Ascending aorta (tissue), 2 donors: ENCODE measurements at regions not wholly inside any gene's neighbourhood (a gene's known extent, or its start where the extent isn't known, plus 50 kb on each side); places are given as distances from the start of the nearest gene placed in this dataset.

Experiments used
- DNase-seq, 2 donors: peaks; one replicate each; pipeline ENCODE4 v3.0.0-alpha.2; 2019; ENCODE audit warnings: low spot score in 2 of 2
- H3K27ac ChIP-seq, 2 donors: fragments of 200-600 bp; sonication (generic); one replicate each; pipeline ENCODE4 v1.5.1; 2016 to 2017; ENCODE audit warnings: mild to moderate bottlenecking in 1 of 2
- H3K27me3 ChIP-seq: fragments of 200-600 bp; sonication (generic); one replicate; pipeline ENCODE4 v1.5.1; 2017
- H3K36me3 ChIP-seq, 2 donors: fragments of 200-600 bp; sonication (generic); one replicate each; pipeline ENCODE4 v1.5.1; 2016
- H3K4me1 ChIP-seq, 2 donors: fragments of 200-600 bp; sonication (generic); one replicate each; pipeline ENCODE4 v1.5.1; 2016 to 2017; ENCODE audit warnings: mild to moderate bottlenecking in 1 of 2
- H3K4me3 ChIP-seq, 2 donors: fragments of 200-600 bp; sonication (generic); one replicate each; pipeline ENCODE4 v1.5.1; 2016 to 2017; ENCODE audit warnings: mild to moderate bottlenecking in 1 of 2
- H3K9me3 ChIP-seq, 2 donors: fragments of 200-600 bp; sonication (generic); one replicate each; pipeline ENCODE4 v1.5.1; 2016
- intact Hi-C: fragments of 100-400 bp; cut with DNase I; formaldehyde crosslinking; loops from one replicate; pipeline ENCODE4 v1.15.1; 2023
- TF ChIP-seq, protein P1 (sequence below), 3 experiments: fragments of 200-600 bp in 2 of 3; fragments of 450-650 bp in 1 of 3; sonication (generic) in 2 of 3; IDR thresholded peaks; one replicate each; pipeline ENCODE4 v1.5.1; 2016 to 2019; ENCODE audit warnings: antibody characterized with exemption in 3 of 3, mild to moderate bottlenecking in 1 of 3, moderate library complexity in 1 of 3

GRCh38 chr1:175861626-175862367 is 118.4 kb upstream of the TNR start:
- Histone ChIP-seq H3K27me3 (no peaks in the 10 kb centered on the region), H3K36me3 (no peaks in the 10 kb centered on the region), H3K4me1 (peaks cover 0 to 10% of the 10 kb centered on the region in 2 donors), H3K27ac (no peak overlapping the region), H3K4me3 (no peak overlapping the region), H3K9me3 (no peaks in the 10 kb centered on the region)
- intact Hi-C loops: no loop called here
- no peak for DNase-seq
- TF ChIP-seq, protein P1, sequence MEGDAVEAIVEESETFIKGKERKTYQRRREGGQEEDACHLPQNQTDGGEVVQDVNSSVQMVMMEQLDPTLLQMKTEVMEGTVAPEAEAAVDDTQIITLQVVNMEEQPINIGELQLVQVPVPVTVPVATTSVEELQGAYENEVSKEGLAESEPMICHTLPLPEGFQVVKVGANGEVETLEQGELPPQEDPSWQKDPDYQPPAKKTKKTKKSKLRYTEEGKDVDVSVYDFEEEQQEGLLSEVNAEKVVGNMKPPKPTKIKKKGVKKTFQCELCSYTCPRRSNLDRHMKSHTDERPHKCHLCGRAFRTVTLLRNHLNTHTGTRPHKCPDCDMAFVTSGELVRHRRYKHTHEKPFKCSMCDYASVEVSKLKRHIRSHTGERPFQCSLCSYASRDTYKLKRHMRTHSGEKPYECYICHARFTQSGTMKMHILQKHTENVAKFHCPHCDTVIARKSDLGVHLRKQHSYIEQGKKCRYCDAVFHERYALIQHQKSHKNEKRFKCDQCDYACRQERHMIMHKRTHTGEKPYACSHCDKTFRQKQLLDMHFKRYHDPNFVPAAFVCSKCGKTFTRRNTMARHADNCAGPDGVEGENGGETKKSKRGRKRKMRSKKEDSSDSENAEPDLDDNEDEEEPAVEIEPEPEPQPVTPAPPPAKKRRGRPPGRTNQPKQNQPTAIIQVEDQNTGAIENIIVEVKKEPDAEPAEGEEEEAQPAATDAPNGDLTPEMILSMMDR (IDR thresholded peaks at IDR 0.05): no peak

- Histone ChIP-seq H3K27me3 (no peaks in the 10 kb centered on the region), H3K36me3 (no peaks in the 10 kb centered on the region), H3K27ac (no peak overlapping the region), H3K4me1 (peaks cover 0 to 8% of the 10 kb centered on the region in 2 donors), H3K4me3 (no peak overlapping the region), H3K9me3 (no peaks in the 10 kb centered on the region)
- no peak for DNase-seq
- intact Hi-C loops: no loop called here
- TF ChIP-seq, protein P1 (IDR thresholded peaks at IDR 0.05): no peak
These were observed 114.4 kb upstream of the TNR start for GRCh38 chr1:175857756-175858155.

GRCh38 chr1:175853681-175854080 is 110.3 kb upstream of the TNR start:
- intact Hi-C loops: no loop called here
- H3K36me3 ChIP-seq: no peaks in the 10 kb centered on the region

DNA sequence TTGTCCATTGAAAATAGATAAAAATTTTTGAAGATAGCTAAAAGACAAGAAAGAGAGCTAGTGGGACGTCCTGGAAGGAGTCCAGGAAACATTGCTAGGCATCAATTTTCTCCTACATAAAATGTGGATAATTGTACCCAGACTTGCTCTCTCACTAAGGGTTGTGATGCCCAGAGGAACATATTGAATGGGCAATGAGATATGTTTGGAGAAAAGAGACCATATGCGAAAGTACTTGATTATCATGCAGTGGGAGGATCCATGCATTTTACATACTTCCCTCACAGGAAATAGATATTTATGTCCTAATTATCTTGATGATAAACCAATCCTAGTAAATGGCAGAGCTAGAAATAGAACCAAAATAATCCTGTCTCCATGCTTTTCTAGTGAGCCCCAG is 108.4 kb upstream of the TNR start:
- Histone ChIP-seq H3K4me3 (no peak overlapping the region), H3K4me1 (no peaks in the 10 kb centered on the region), H3K9me3 (no peaks in the 10 kb centered on the region), H3K27me3 (no peaks in the 10 kb centered on the region), H3K36me3 (no peaks in the 10 kb centered on the region), H3K27ac (no peak overlapping the region)
- no peak for DNase-seq
- TF ChIP-seq, protein P1 (IDR thresholded peaks at IDR 0.05): no peak
- intact Hi-C loops: no loop called here

More at GRCh38 chr1:175853681-175854080, 110.3 kb upstream of the TNR start:
- no peaks in the 10 kb centered on the region for H3K9me3 ChIP-seq
- H3K4me1 ChIP-seq: peaks cover 0 to 8% of the 10 kb centered on the region in 2 donors
- TF ChIP-seq, protein P1 (IDR thresholded peaks at IDR 0.05): no peak
- H3K4me3 ChIP-seq: no peak overlapping the region
- H3K27me3 ChIP-seq: no peaks in the 10 kb centered on the region
- DNase-seq: no peak
- no peak overlapping the region for H3K27ac ChIP-seq

DNA sequence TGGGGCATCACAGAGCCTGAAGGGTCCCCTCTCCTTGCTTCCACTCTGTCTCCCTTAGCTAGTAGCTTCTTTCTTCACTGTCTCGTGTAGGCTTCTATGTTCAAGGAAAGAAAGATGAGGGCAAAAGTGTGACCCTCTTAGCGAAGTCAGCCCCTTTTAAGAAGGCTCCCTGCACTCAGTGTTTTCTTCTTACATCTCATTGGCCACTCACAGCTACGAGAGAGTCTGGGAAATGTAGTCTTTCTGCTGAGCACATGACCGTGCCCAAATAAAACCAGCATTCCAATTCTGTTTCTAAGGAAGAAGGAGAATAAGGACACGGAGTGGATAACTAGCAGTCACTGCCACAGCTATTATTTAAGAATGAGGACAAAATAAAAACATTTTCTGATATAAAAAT is 104.9 kb upstream of the TNR start:
- DNase-seq: no peak
- H3K4me1 ChIP-seq: no peaks in the 10 kb centered on the region
- H3K4me3 ChIP-seq: no peak overlapping the region
- intact Hi-C loops: no loop called here
- no peaks in the 10 kb centered on the region for H3K36me3 ChIP-seq
- TF ChIP-seq, protein P1 (IDR thresholded peaks at IDR 0.05): no peak
- H3K27ac ChIP-seq: no peak overlapping the region
- H3K27me3 ChIP-seq: no peaks in the 10 kb centered on the region
- no peaks in the 10 kb centered on the region for H3K9me3 ChIP-seq
